MM.1S (cell line): ENCODE measurements at regions not wholly inside any gene's neighbourhood (a gene's known extent, or its start where the extent isn't known, plus 50 kb on each side); places are given as distances from the start of the nearest gene placed in this dataset.

Source experiments
- EZH2 ChIP-seq: fragments of 300-600 bp; sonication (generic); optimal IDR thresholded peaks from 2 replicates; pipeline ENCODE3; 2017; ENCODE audit warnings: low read depth, mild to moderate bottlenecking, antibody characterized with exemption, low read length, mixed read lengths
- EZH2phosphoT487 ChIP-seq: fragments of 300-600 bp; sonication (generic); IDR thresholded peaks from 2 replicates; pipeline ENCODE4 v1.6.1; 2018; ENCODE audit warnings: antibody characterized with exemption, low read length
- TF ChIP-seq, protein P1 (sequence below): fragments of 300-600 bp; sonication (generic); IDR thresholded peaks from 2 replicates; pipeline ENCODE4 v1.5.1; 2016; ENCODE audit warnings: antibody characterized with exemption, low read length, mixed read lengths

DNA sequence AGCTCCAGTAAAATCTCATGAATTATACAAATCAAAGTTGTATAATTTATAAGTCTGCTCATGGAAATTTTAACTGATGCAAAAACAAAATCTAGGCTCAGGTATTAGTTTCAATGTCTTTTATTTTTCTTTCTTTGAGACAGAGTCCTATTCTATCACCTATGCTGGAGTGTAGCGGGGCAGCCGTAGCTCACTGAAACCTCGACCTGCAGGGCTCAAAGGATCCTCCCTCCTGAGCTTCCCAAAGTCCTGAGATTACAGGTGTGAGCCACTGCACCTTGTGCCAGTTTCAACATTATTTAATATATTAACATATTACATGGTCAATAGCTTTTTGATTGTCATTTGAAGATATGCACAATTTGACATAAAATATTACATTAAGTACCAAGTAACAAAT is 678.7 kb downstream of the ARAP2 start:
- no peak for TF ChIP-seq EZH2phosphoT487
- TF ChIP-seq, protein P1, sequence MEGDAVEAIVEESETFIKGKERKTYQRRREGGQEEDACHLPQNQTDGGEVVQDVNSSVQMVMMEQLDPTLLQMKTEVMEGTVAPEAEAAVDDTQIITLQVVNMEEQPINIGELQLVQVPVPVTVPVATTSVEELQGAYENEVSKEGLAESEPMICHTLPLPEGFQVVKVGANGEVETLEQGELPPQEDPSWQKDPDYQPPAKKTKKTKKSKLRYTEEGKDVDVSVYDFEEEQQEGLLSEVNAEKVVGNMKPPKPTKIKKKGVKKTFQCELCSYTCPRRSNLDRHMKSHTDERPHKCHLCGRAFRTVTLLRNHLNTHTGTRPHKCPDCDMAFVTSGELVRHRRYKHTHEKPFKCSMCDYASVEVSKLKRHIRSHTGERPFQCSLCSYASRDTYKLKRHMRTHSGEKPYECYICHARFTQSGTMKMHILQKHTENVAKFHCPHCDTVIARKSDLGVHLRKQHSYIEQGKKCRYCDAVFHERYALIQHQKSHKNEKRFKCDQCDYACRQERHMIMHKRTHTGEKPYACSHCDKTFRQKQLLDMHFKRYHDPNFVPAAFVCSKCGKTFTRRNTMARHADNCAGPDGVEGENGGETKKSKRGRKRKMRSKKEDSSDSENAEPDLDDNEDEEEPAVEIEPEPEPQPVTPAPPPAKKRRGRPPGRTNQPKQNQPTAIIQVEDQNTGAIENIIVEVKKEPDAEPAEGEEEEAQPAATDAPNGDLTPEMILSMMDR, result no peak
- no peak for TF ChIP-seq EZH2
